Kidney tubule cell (primary cell): ENCODE measurements at regions not wholly inside any gene's neighbourhood (a gene's known extent, or its start where the extent isn't known, plus 50 kb on each side); places are given as distances from the start of the nearest gene placed in this dataset.
A peak's percentile ranks its signal among the peaks of the same experiment; 100 is the strongest.

Experiments
- DNase-seq: peaks from one replicate; pipeline ENCODE4 v3.0.0-alpha.2; 2018; ENCODE audit warnings: low spot score

DNA sequence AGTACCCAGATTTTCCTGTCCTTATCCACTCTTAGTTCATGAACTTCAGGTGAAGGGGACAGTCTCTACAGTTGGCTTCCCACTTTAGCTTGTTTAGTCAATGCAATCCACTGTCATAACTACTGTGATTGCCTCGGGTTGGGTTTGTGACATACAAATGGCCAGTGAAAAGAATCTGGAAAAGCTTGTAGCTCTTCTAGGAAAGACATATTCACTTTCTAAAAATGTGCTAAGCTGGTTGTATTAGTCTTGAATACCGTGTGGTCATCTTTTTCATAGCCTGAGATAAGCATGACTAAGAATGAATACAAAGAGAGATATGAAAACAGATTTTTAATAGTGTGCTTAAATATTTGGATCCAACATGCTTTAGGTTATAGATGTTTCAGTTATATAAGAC lies 1443.5 kb upstream of the IGFBP7 start:
- no peak for DNase-seq

DNA sequence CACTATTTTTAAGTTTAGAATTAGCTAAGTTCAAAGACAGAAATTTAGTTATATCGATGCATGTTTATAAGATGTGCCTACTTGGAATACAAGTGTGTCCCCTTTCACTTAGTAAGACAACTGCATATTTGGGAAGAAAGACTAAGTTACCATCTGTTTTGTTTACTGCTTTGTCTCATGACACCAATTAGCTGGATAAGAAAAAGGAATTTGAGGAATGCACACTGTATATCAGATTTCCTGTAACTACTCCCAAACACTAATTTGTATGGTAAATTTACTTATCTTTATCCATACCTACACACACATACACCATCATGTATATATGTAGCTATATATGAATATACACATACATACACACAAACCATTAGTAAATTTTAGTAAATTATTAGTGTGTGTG lies 1442.8 kb upstream of the IGFBP7 start:
- DNase-seq, result no peak

DNA sequence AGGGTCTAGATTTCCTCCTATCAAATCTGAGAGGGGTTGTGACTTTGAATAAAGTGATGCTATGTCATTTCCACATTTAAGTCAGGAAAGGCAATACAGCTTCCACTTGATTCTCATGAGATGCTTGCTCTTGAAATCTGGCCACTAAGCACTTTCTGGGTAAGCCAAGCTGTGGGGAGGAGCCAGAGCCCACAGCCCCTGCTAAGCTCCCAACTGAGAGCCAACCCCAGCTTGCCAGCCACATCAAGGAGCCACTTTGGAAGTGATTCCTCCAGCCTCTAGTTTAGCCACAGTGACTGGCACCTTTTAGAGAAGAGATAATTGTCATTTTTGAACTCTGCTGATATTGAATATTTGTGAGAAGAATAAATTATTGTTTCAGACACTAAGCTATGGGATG lies 1441.5 kb upstream of the IGFBP7 start:
- no peak for DNase-seq

DNA sequence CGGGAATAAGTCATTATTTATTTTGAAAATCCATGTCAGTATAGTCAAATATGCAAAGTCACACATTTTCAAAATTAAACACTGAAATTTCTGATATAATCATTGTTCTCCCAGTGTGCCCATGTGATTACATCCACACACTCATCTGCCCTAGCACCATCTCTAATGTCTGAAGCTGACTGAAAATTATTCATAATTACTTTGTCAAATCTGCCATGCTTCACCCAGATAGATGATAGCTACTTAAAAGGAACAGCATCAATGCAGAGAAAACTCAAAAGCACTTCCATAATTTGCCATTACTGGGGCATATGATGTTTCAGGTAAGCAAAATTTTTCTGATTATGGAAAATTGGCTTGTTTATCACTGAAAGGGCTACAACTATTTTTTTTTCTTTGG lies 1433.3 kb upstream of the IGFBP7 start:
- no peak for DNase-seq

DNA sequence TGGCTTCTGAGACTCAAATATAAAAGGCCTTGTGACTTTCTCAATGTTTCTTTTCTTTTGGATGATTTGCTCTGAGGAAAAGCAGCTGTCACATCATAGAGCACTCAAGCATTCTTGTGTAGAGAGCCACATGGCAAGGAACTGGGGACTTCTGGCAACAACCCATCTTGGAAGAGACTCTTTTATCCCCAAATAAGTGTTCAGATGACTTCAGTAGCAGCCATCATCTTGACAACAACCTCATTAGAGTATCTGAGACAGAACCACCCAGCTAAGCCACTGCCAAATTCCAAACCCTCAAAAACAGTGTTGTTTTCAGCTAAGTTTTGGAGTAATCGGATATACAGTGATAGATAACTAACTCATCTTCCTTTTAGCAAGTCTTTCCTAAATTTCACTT lies 1431.7 kb upstream of the IGFBP7 start:
- no peak for DNase-seq

DNA sequence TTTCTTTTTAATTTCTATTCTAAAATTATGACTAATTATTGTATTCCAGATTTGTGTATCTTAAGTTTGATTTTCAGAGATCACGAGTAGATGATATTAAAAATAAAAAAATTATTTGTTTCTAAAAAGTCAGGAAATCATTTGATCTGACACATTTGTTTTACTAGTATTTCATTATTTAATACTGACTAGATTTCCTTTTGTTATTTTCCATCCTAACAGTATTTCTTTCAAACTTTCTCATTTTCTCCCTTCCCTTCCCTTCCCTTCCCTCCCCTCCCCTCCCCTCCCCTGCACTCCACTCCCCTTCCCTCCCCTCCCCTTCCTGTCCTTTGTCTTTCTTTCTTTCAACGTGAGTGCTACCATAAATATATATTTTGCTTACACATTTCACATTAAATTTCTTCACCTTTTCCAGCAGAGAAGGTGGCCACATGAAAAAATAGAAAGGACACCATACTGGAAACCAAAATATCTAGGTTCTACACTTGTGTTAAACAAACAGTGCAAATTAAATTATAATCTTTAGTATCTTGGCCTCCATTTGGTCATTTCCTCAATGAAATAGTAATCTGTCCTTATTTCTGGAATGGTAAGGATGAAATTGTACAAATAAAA lies 1412.7 kb upstream of the IGFBP7 start:
- no peak for DNase-seq

DNA sequence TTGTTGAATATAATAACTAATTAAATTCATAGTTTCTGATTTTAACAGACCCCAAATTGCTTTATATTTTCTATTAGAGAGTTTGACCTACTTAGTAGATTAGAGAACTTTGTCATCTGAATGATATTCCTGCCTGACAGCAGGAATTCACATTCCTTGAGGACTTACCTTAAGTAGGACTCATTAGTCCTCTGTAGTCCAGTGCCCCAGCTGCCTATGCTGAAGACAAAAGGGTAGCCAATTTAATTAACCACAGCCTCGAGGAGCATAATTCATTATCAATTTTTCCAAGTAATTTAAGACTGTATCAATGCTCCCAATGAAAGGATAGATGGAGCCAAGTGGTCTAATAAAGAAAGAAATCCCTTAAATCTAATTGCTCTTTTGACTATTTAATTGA lies 1405.0 kb upstream of the IGFBP7 start:
- no peak for DNase-seq

DNA sequence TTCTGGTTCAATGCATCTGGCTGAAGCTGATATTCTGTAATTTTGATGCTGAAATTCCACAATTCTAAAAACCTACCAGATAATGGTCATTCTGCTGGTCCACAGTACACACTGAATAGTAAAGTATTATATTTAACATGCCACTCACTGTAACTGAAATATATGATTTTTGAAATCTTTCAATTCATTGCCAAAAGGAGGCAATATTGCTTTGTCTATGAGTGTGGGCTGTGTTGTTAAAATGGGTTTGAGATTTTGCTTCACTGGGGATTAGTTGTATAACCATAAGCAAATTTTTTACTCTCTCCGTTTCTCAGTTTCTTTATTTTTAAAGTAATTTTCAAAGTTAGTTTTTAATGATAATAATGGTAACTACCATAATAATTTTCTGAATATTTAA lies 1404.1 kb upstream of the IGFBP7 start:
- DNase-seq, result no peak

DNA sequence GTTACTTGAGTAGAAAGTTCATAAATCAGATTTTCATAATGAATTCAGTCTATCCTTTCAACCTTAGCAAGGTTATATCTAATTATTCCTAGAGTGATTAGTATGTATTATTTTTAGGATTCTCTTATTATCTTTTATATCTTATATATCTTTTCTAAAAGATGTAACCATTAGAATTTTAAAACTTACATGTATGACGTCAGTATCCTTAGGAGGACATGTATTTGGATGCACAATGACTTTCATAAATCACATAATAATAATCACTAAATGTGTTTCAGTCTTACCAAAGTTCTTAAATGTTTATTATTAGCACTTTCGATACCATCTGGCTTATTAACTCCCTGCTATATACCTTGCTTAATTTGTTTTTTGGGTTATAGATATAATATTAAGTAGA lies 1400.5 kb upstream of the IGFBP7 start:
- no peak for DNase-seq

DNA sequence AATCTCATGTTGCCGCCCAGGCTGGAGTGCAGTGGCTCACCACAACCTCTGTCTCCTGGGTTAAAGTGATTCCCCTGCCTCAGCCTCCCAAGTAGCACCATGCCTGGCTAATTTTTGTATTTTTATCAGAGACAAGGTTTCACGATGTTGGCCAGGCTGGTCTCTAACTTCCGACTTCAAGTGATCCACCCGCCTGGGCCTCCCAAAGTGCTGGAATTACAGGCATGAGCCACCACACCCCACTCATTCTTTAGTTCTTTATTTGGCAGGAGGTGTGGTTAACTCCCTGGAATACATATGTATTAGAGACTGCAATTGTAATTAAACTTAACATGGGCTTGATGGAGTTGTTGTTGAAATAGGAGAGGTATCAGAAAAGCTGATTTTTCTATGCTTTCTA lies 1396.9 kb upstream of the IGFBP7 start:
- DNase-seq, result no peak

DNA sequence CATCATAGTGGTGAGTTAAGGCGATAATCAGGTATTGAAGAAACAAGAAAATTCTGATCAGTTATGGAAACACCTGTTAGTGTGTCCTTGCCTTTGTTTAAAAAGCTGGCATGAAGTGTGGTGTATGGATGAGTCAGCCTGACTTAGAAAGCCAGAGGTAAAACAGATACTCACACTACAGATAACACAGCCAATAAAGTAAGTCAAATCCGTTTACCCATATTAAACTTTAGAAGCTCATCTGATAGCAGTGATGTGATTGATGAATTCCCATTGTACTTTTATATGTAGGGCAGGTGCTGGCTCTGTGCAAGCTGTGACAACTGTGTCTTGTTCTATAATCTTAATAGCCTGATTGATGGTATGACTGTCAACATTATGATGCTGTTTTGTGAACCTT lies 1392.7 kb upstream of the IGFBP7 start:
- DNase-seq, result no peak

DNA sequence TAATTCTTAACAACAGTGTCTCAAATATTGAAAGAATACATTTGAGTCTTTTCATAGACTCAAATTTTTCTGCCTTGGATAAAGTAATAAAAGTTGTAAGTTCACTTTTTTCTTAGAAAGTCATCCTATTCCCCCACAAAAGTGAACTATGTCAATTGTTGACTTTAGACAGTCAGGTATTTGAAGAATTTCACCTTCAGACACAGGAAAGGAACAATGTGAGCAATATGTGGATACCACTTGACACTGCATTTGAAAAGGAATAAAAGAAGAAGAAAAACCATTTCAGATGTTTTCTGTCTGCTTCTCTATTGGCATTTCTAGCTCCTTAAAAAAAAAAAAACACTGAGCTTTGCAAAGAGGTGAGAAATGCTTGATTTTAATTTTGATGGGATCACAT lies 1389.0 kb upstream of the IGFBP7 start:
- DNase-seq, result peak; percentile 13

DNA sequence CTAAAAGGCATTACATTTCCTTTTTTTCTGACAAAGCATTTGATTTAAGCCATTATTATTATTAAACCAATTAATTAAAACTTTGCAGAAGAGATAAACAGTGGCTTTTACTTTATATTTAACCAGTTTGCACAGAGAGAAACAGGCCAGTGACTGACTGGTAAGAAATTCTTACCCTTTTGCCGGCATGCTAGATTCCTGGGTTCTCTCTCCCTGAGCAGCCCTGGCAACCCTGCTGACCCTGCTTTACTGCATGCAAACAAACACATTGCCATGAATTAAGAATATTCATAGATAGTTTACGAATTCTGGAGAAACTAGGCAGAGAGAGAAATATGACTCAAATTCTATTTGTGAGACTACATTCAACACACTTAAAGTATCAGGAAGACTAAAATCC lies 1381.4 kb upstream of the IGFBP7 start:
- DNase-seq, result no peak

DNA sequence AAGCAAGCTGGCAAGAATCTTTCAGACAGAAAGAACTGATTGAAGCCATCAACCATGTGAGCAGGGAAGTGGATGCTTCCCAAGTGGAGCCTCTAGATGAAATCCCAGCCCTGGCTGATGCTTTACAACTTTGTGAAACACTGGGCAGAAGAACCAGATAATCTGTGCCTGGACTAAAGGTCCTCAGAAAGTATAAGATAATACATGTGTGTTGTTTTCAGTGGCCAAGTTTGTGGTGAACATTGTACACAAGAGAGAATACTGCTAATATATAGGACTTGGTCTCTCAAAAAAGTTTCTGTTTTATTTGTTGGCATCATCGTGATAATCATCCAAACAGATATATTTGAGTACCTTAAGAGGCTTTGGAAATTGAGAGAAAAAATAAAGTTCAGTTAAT lies 1367.8 kb upstream of the IGFBP7 start:
- no peak for DNase-seq

DNA sequence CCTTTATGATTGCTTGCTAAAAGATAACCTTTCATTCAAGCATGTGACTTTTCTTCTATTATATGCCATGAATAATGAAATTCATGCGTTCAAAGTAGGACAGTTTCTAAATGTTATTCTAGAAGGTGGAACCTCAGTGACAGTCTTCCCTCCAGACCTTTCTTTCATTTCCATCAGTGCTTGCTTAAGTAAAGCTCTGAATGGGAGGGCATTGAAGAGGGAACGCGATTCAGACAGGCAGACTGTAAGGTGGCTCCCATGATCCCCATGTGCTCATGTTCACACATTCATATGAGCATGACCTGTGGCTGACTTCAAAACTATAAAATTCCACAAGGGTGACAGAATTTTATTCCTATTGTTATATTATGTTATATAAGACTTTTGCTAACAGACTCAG lies 1367.3 kb upstream of the IGFBP7 start:
- no peak for DNase-seq

DNA sequence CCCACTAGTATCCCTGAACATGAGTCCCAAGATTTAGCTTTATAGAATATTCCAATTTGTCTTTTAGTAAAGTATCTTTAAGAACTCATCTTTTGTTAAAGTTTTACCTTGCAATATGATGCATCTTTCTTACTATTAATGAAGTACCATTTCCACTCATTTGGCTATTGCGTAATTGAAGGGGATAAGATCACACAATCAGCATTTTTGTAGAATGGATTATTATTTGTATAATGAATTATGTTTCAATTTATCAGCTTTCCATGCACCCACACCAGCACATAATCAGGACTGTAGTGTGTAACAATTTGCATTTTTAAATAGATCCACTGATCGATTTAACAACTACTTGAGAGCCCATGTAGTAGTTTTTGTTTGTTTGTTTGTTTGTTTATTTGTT lies 1364.9 kb upstream of the IGFBP7 start:
- DNase-seq, result no peak

DNA sequence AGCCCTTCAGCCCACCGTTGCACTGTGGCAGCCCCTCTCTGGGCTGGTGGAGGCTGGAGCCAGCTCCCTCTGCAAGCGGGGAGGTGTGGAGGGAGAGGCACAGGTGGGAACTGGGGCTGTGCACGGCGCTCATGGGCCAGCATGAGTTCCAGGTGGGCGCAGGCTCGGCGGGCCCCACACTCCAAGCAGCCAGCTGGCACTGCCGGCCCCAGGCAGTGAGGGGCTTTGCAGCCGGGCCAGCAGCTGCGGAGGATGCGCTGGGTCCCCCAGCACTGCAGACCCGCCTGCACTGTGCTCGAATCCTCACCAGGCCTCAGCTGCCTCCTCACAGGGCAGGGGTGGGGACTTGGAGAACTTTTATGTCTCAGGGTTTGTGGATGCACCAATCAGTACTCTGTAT lies 1354.8 kb upstream of the IGFBP7 start:
- DNase-seq, result no peak

DNA sequence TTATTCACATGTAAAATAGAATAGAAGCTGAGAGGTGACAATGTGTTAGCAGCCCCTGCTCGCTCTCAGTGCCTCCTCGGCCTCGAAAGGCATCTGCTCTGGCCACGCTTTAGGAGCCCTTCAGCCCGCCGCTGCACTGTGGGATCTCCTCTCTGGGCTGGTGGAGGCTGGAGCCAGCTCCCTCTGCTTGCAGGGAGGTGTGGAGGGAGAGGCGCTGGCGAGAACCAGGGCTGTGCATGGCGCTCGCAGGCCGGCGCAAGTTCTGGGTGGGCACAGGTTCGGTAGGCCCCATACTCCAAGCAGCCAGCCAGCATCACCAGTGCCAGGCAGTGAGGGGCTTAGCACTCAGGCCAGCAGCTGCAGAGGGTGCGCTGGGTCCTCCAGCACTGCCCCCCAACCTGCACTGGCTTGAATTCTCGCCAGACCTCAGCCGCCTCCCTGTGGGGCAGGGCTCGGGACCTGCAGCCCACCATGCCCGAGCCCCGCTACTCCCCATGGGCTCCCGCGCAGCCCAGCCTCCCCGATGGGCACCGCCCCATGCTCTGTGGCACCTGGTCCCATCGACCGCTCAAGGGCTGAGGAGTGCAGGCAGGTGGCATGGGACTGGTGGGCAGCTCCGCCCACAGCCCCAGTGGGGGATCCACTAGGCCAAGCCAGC lies 1346.7 kb upstream of the IGFBP7 start:
- DNase-seq, result no peak

DNA sequence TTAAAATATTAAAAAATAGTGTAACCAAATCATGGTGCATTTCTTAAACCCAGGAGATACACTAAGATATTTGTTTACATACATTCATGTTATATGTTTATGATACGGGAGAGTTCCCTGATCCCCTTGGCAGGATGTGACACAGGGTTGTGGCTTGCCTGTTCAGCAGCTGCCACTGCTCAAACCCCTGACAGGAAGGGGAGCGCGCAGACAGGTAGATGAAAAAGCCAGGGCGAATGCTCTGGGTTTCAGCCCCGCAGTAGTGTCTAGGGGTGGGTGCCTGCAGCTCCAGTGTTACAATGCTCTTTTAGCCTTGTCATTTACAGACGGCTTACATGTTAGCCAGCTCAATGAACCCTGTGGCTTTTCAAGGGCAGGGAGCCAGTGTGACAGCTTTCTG lies 1343.8 kb upstream of the IGFBP7 start:
- DNase-seq, result no peak

DNA sequence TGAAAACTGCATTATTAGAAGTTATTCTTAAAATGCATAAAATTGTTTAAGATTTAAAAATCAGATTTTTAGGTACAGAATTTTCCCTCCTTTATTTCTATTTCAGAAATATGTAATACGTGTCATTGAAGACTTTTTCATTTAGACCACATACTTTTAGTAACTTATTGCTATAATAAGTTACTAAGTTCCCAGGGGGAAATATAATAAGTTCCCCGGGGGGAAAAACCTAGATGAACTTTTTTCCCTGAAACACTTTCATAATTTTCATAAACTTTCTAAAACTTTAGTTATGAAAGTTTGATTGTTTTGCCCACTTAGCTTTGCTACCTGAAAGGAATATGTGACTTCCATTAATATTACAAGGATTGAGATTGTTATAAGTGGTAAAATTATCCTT lies 1341.5 kb upstream of the IGFBP7 start:
- no peak for DNase-seq

DNA sequence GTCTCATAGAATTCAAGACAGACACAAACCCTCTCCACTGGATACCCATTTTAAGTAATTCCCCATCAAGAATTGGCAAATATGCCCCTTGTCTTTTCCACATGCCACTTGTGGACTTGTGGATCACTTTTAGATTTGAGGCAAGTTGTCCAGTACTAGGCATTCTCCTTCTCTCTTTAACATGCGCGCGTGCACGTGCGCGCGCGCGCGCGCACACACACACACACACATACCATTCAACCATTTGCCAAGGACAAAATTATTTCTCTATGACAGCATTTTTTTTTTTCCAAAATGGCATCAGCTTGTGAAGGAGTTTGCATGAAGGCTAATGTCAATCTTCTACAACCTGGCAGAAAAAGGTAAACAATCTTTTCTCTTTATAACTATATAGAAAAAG lies 1325.7 kb upstream of the IGFBP7 start:
- DNase-seq, result no peak

DNA sequence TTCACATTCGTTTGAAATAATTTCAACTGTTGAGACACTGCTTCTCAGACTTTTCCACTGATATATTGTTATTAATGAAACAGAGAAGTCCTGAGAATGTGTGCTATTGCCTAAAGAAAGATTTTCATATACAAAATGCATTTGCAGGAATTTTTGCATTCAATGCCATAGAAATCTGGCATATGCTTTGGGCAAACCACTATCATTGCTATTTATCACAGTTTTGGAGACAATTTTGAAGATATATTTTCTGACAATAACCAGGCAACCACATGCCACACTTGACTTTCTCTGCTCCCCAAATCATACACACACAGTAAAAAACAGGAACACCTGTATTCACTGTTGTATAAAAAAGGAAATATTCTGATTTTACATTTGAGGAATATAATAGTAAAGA lies 1303.7 kb upstream of the IGFBP7 start:
- no peak for DNase-seq

DNA sequence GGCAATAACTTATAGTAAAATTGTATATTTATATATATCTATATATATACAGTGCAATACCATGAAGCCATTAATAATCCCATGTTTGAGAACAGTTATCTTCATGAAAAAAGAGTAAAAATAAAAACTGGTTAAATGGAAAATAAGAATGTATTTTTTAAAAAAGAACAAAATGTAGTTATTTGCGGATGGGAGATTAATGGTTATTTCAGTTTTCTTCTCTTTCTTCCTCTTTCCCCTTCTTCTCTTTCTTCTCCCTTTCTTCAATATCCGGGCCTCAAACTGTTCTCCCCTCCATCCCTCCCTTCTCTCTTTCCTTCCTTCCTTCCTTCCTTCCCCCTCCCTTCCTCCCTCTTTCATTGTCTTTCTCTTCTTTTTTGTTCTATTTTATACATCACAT lies 1301.7 kb upstream of the IGFBP7 start:
- DNase-seq, result no peak

DNA sequence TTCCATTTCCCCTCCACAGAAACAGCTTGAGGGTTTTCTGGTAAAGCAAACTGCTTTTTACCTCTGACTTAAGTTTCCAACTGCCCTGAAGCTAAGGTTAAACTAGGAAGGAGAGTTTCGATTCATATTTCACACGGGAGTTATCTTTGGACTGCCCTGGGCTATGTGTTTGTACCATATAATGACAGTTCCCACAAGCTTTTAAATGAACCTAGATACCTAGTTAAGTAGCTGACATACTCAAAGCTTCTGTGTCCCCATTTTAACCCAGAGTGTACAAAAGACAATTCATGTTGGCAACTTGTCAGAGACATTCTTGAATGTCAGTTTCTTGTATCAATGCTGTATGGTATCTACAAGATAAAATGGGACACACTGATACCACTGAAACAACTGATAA lies 1296.6 kb upstream of the IGFBP7 start:
- DNase-seq, result no peak

DNA sequence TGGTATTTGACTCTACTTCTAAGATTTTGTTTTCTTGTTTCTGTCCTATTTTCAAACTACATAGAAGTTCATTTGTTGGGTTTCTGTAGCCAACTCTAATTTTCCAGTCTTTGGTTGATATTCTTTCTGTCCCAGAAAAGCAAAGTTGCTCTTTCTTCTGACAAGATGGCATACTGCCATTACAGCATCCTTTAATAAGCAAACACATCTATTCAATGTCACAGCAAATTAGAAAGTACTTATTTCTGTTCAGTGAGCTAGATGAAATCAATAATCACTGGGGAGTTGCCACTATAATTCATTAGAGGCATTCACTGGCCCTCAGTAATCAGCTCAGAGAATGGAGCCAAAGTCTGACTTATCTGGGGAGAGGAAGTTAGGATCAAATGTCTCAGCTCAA lies 1258.0 kb upstream of the IGFBP7 start:
- no peak for DNase-seq
